WTC11 (cell line): ENCODE measurements at regions not wholly inside any gene's neighbourhood (a gene's known extent, or its start where the extent isn't known, plus 50 kb on each side); places are given as distances from the start of the nearest gene placed in this dataset.

Experiments
- ATF2 ChIP-seq: sonication (generic); formaldehyde crosslinking; IDR thresholded peaks from 2 replicates; pipeline ENCODE4 v1.8.1; 2022; ENCODE audit warnings: low read depth, missing genetic modification reagents, borderline replicate concordance
- CREB1 ChIP-seq: sonication (generic); formaldehyde crosslinking; IDR thresholded peaks from 2 replicates; pipeline ENCODE4 v1.8.0; 2023; ENCODE audit warnings: mild to moderate bottlenecking, missing genetic modification reagents
- CTCF ChIP-seq: fragments of 200-600 bp; IDR thresholded peaks from 2 replicates; pipeline ENCODE4 v1.8.0; 2022; ENCODE audit warnings: antibody characterized with exemption
- ESRRA ChIP-seq: sonication (generic); formaldehyde crosslinking; IDR thresholded peaks from 2 replicates; pipeline ENCODE4 v1.8.1; 2022; ENCODE audit warnings: mild to moderate bottlenecking, missing genetic modification reagents, borderline replicate concordance
- FOXJ3 ChIP-seq: sonication (generic); formaldehyde crosslinking; IDR thresholded peaks from 2 replicates; pipeline ENCODE4 v1.9.0; 2021; ENCODE audit warnings: missing genetic modification reagents, mild to moderate bottlenecking, borderline replicate concordance
- FOXP4 ChIP-seq: sonication (generic); formaldehyde crosslinking; IDR thresholded peaks from 2 replicates; pipeline ENCODE4 v1.8.0; 2022; ENCODE audit warnings: mild to moderate bottlenecking, missing genetic modification reagents
- MLX ChIP-seq: sonication (generic); formaldehyde crosslinking; IDR thresholded peaks from 2 replicates; pipeline ENCODE4 v1.8.1; 2023; ENCODE audit warnings: mild to moderate bottlenecking, missing genetic modification reagents, moderate library complexity
- NFE2L1 ChIP-seq: sonication (generic); formaldehyde crosslinking; IDR thresholded peaks from 2 replicates; pipeline ENCODE4 v1.8.1; 2023; ENCODE audit warnings: missing genetic modification reagents
- NFYB ChIP-seq: sonication (generic); formaldehyde crosslinking; conservative IDR thresholded peaks from 2 replicates; pipeline ENCODE4 v1.8.0; 2022; ENCODE audit warnings: low read depth, missing genetic modification reagents
- RELA ChIP-seq: sonication (generic); formaldehyde crosslinking; IDR thresholded peaks from 2 replicates; pipeline ENCODE4 v1.8.1; 2022; ENCODE audit warnings: missing genetic modification reagents, mild to moderate bottlenecking, borderline replicate concordance
- STAT6 ChIP-seq: sonication (generic); formaldehyde crosslinking; conservative IDR thresholded peaks from 2 replicates; pipeline ENCODE4 v1.8.1; 2023; ENCODE audit warnings: mild to moderate bottlenecking, low read depth, missing genetic modification reagents, moderate library complexity
- ZBTB21 ChIP-seq: sonication (generic); formaldehyde crosslinking; IDR thresholded peaks from 2 replicates; pipeline ENCODE4 v1.8.1; 2023; ENCODE audit warnings: mild to moderate bottlenecking, missing genetic modification reagents, borderline replicate concordance
- ZNF121 ChIP-seq: sonication (generic); formaldehyde crosslinking; IDR thresholded peaks from 2 replicates; pipeline ENCODE4 v1.8.0; 2023; ENCODE audit warnings: missing genetic modification reagents

GRCh38 chr11:29527391-29527936, 489.4 kb downstream of the KCNA4 start:
- TF ChIP-seq CTCF (no peak), FOXP4 (no peak), RELA (CRISPR knock-in tag) (no peak), FOXJ3 (no peak), NFYB (CRISPR knock-in tag) (no peak), CREB1 (CRISPR knock-in tag) (no peak), ATF2 (CRISPR knock-in tag) (no peak), NFE2L1 (no peak), ZNF121 (CRISPR knock-in tag) (no peak), ZBTB21 (CRISPR knock-in tag) (no peak), MLX (no peak), STAT6 (no peak), ESRRA (CRISPR knock-in tag) (no peak)
